ENCODE measurements at regions not wholly inside any gene's neighbourhood (a gene's known extent, or its start where the extent isn't known, plus 50 kb on each side); places are given as distances from the start of the nearest gene placed in this dataset.

DNA sequence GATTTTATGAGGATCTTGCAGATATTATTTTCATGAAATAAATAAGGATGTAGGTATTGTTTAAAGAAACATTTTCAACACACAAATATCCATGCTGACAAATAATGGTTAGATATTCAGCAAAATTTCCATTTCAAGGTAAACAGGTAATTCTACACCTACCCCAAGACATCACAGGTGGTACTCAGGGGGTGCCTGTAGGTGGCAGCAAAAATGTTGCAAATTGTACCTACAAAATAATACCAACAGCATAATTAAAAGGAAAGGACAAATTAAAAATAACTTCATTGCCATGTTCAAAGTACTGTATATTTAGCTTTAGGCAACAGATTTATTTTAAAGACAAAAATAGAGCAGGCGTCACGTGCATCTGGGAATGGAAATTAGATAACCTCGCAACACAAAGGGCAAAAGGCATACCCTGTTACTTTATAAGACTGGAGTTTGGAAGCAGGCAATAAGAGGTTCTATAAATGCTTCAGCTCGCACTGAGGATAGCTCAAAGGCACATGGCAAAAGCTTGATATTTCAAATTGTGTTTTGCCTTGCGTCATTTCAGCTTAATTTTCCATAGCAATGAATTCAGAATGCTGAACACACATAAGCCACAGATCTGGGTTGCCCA, 630.5 kb downstream of the TDRD15 start:
- Histone ChIP-seq H3K79me2 (ENCODE audit: control insufficient read depth, low read length) (no peaks in the 10 kb centered on the region), H3K4me1 (ENCODE audit: control insufficient read depth, low read length) (no peaks in the 10 kb centered on the region), H3K4me2 (ENCODE audit: low read length) (no peak overlapping the region), H3K4me3 (ENCODE audit: low read length) (no peak overlapping the region), H3K27me3 (ENCODE audit: control insufficient read depth, low read length) (no peaks in the 10 kb centered on the region), H3K27ac (ENCODE audit: low read depth, low read length) (no peak overlapping the region), H3K9me3 (ENCODE audit: control insufficient read depth, insufficient read depth, low read length) (no peaks in the 10 kb centered on the region), H4K20me1 (ENCODE audit: control insufficient read depth, insufficient read depth, low read depth, low read length) (no peaks in the 10 kb centered on the region), H3K9me2 (replicated peaks; ENCODE audit: control insufficient read depth, low read length) (no peaks in the 10 kb centered on the region), H3K36me3 (ENCODE audit: control insufficient read depth, low read length) (no peaks in the 10 kb centered on the region), H3F3A (ENCODE audit: control insufficient read depth, insufficient read depth) (no peaks in the 10 kb centered on the region)
- TF ChIP-seq EZH2phosphoT487 (IDR thresholded peaks at IDR 0.05; ENCODE audit: borderline replicate concordance, low read length), result no peak
- TF ChIP-seq CTCF (IDR thresholded peaks at IDR 0.05; ENCODE audit: low read depth, low read length, poor library complexity, severe bottlenecking), result peak; percentile 44

DNA sequence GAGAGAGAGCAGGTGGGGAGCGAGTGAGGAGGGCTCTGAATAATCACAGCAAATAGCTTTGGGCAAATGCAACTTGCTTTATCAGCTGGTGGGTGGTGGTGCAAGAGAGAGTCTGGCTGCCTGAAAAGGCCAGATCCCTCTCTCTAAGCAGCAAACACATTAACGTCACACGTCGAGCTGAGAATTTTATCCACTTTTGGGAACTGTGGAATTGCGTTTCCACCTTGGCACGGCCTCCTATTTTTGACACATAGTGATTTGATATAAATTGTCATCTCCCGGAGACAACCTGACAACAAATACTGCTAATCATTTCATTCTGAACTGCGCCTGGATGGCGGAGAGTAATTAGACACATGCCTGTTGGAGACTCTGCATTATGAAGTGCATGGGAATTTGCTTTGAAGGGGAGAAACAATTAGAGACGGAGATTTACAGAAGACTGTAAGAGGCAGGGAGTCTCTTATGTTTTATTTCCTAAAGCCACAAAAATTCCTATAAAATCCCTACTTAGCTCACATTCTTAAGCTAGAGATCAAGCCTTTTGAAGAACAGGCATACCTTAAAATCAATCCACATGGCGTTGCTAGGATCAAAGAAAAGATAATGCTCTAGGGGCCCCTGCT, 634.1 kb downstream of the TDRD15 start:
- Histone ChIP-seq H3F3A (ENCODE audit: control insufficient read depth, insufficient read depth) (no peaks in the 10 kb centered on the region), H3K36me3 (ENCODE audit: control insufficient read depth, low read length) (no peaks in the 10 kb centered on the region), H3K9me2 (replicated peaks; ENCODE audit: control insufficient read depth, low read length) (no peaks in the 10 kb centered on the region), H3K27me3 (ENCODE audit: control insufficient read depth, low read length) (no peaks in the 10 kb centered on the region), H3K79me2 (ENCODE audit: control insufficient read depth, low read length) (no peaks in the 10 kb centered on the region), H3K27ac (ENCODE audit: low read depth, low read length) (no peak overlapping the region), H3K9me3 (ENCODE audit: control insufficient read depth, insufficient read depth, low read length) (no peaks in the 10 kb centered on the region), H3K4me1 (ENCODE audit: control insufficient read depth, low read length) (no peaks in the 10 kb centered on the region), H3K4me3 (ENCODE audit: low read length) (no peak overlapping the region), H3K4me2 (ENCODE audit: low read length) (no peak overlapping the region), H4K20me1 (ENCODE audit: control insufficient read depth, insufficient read depth, low read depth, low read length) (no peaks in the 10 kb centered on the region)
- TF ChIP-seq CTCF (IDR thresholded peaks at IDR 0.05; ENCODE audit: low read depth, low read length, poor library complexity, severe bottlenecking) (no peak), EZH2phosphoT487 (IDR thresholded peaks at IDR 0.05; ENCODE audit: borderline replicate concordance, low read length) (no peak)

GRCh38 chr2:21759819-21760218, 636.1 kb downstream of the TDRD15 start:
- no peaks in the 10 kb centered on the region for H3K4me1 ChIP-seq (ENCODE audit: control insufficient read depth, low read length)
- H3K27ac ChIP-seq (ENCODE audit: low read depth, low read length), result no peak overlapping the region
- TF ChIP-seq EZH2phosphoT487 (IDR thresholded peaks at IDR 0.05; ENCODE audit: borderline replicate concordance, low read length) (no peak), CTCF (IDR thresholded peaks at IDR 0.05; ENCODE audit: low read depth, low read length, poor library complexity, severe bottlenecking) (no peak)
- no peaks in the 10 kb centered on the region for H3F3A ChIP-seq (ENCODE audit: control insufficient read depth, insufficient read depth)
- no peaks in the 10 kb centered on the region for H3K36me3 ChIP-seq (ENCODE audit: control insufficient read depth, low read length)
- no peaks in the 10 kb centered on the region for H3K9me3 ChIP-seq (ENCODE audit: control insufficient read depth, insufficient read depth, low read length)
- H3K9me2 ChIP-seq (replicated peaks; ENCODE audit: control insufficient read depth, low read length), result no peaks in the 10 kb centered on the region
- H3K4me2 ChIP-seq (ENCODE audit: low read length), result no peak overlapping the region
- H4K20me1 ChIP-seq (ENCODE audit: control insufficient read depth, insufficient read depth, low read depth, low read length), result no peaks in the 10 kb centered on the region
- H3K79me2 ChIP-seq (ENCODE audit: control insufficient read depth, low read length), result no peaks in the 10 kb centered on the region
- no peak overlapping the region for H3K4me3 ChIP-seq (ENCODE audit: low read length)
- H3K27me3 ChIP-seq (ENCODE audit: control insufficient read depth, low read length), result no peaks in the 10 kb centered on the region
